CD4-positive, alpha-beta memory T cell (primary cell): ENCODE measurements at regions not wholly inside any gene's neighbourhood (a gene's known extent, or its start where the extent isn't known, plus 50 kb on each side); places are given as distances from the start of the nearest gene placed in this dataset.

Experiments used
- CTCF ChIA-PET: fragments of 350-600 bp; sonication (Branson Sonifier 250); formaldehyde crosslinking; loops from one replicate; lab custom pipeline; 2021; ENCODE audit warnings: inconsistent platforms; ENCODE audit not compliant: partially characterized antibody; lab: Charles Lee
- POLR2A ChIA-PET: fragments of 350-600 bp; sonication (Branson Sonifier 250); formaldehyde crosslinking; loops from one replicate; lab custom pipeline; 2021; ENCODE audit not compliant: partially characterized antibody; lab: Charles Lee
- DNase-seq, 5 donors: peaks; one replicate each; pipeline versions ENCODE4 v3.0.0 to v3.0.0-alpha.2; 2020 to 2022; ENCODE audit warnings: mixed read lengths in 1 of 5
- H3K27ac ChIP-seq: one replicate; pipeline ENCODE4 v1.7.0; 2013; ENCODE audit warnings: low read depth, low read length
- H3K27me3 ChIP-seq: 2 replicates; pipeline ENCODE4 v1.7.0; 2013; ENCODE audit warnings: mild to moderate bottlenecking, low read length, moderate library complexity; ENCODE audit not compliant: insufficient read depth
- H3K36me3 ChIP-seq: 2 replicates; pipeline ENCODE4 v1.7.0; 2013; ENCODE audit warnings: mild to moderate bottlenecking, low read length, moderate library complexity; ENCODE audit not compliant: insufficient read depth
- H3K4me1 ChIP-seq: 2 replicates; pipeline ENCODE4 v1.7.0; 2013; ENCODE audit warnings: mild to moderate bottlenecking, low read length, moderate library complexity; ENCODE audit not compliant: insufficient read depth
- H3K4me3 ChIP-seq, 2 donors: one replicate each; pipeline ENCODE4 v1.7.0; 2013; ENCODE audit warnings: low read length in 2 of 2, mild to moderate bottlenecking in 1 of 2
- H3K9me3 ChIP-seq, 2 donors: one replicate each; pipeline ENCODE4 v1.7.0; 2013; ENCODE audit warnings: low read length in 2 of 2, control low read depth in 1 of 2; ENCODE audit not compliant: control insufficient read depth in 1 of 2
- H3K27ac Mint-ChIP-seq, 7 donors: one replicate each; pipeline ENCODE4 v1.8.0; 2020 to 2021; ENCODE audit warnings: mixed read lengths in 7 of 7, mild to moderate bottlenecking in 6 of 7, inconsistent platforms in 3 of 7, moderate library complexity in 3 of 7
- H3K27me3 Mint-ChIP-seq, 2 donors: one replicate each; pipeline ENCODE4 v1.8.0; 2020 to 2021; ENCODE audit warnings: mixed read lengths in 2 of 2
- H3K36me3 Mint-ChIP-seq, 2 donors: one replicate each; pipeline ENCODE4 v1.8.0; 2020 to 2021; ENCODE audit warnings: mixed read lengths in 2 of 2, inconsistent platforms in 1 of 2, mild to moderate bottlenecking in 1 of 2
- H3K4me1 Mint-ChIP-seq, 4 donors: one replicate each; pipeline ENCODE4 v1.8.0; 2020 to 2021; ENCODE audit warnings: mixed read lengths in 4 of 4, mild to moderate bottlenecking in 1 of 4
- H3K4me3 Mint-ChIP-seq, 8 donors: one replicate each; pipeline ENCODE4 v1.8.0; 2020 to 2021; ENCODE audit warnings: mixed read lengths in 8 of 8, mild to moderate bottlenecking in 7 of 8, moderate library complexity in 6 of 8, inconsistent platforms in 3 of 8
- H3K9me3 Mint-ChIP-seq, 8 donors: one replicate each; pipeline ENCODE4 v1.8.0; 2020 to 2021; ENCODE audit warnings: mixed read lengths in 8 of 8, mild to moderate bottlenecking in 5 of 8, inconsistent platforms in 3 of 8, moderate library complexity in 1 of 8
- intact Hi-C: fragments of 100-400 bp; cut with micrococcal nuclease; formaldehyde crosslinking; loops from one replicate; pipeline ENCODE4 v1.15.1; 2023

DNA sequence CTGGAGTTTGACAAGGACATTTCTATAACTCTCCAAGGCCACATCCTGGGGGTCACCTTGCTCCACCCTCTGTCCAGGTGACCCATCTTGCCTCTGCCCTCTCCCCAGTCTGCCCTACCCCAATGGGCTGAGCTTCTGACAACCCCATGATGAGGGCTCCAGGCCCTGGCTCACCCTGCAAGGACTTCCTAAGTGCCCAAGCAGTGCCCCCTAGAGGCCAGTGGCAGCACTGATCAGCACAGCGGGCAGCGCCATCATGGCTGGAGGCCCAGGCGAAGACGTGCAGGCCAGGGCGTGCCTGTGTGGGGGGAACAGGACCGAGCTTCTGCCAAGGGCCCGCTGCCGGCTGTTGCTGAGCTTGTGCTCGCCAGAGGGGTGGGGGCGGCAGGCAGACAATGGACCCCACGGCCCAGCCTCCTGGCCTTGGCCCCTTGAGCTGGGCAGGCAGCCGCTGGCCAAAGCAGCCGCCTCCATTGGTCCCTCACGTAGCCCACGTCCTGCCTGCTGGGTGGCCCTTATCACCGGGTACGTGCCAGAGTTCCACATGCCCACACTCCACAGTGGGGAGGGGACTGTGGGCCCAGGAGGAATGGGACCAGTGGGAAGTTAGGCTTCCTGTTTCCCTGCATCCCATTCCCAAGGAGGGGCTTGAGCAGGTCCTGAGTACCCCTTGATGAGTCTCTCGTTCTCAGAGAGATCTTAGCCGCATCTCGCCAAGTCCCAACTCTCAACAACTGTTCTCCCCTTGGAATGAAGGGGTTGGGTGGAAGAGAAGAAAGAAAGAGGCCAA lies 64.3 kb downstream of the MRPL14 start:
- ChIA-PET POLR2A (no interaction called here), CTCF (interaction anchor here (1.0 to 2.9 kb wide), 4 partner anchors 11 to 294 kb away, joined by 3 to 16 read pairs (median 4); no protein-coding TSS in a partner anchor)
- intact Hi-C loops = no loop called here
- Histone ChIP-seq H3K27me3 (no peaks in the 10 kb centered on the region), H3K9me3 (no peaks in the 10 kb centered on the region), H3K36me3 (no peaks in the 10 kb centered on the region), H3K27ac (no peak overlapping the region), H3K4me3 (no peak overlapping the region), H3K4me1 (no peaks in the 10 kb centered on the region)
- Mint-ChIP-seq H3K4me3 (no peak overlapping the region), H3K9me3 (peaks cover 0 to 12% (median 6%) of the 10 kb centered on the region in 8 donors), H3K27ac (no peak overlapping the region), H3K27me3 (peaks cover 4 to 9% of the 10 kb centered on the region in 2 donors), H3K4me1 (peaks cover 0 to 4% (median 0%) of the 10 kb centered on the region in 4 donors), H3K36me3 (no peaks in the 10 kb centered on the region)
- no peak for DNase-seq

GRCh38 chr6:44062105-44062770 lies 65.0 kb downstream of the MRPL14 start:
- intact Hi-C loops = no loop called here
- Histone ChIP-seq H3K9me3 (no peaks in the 10 kb centered on the region), H3K27ac (no peak overlapping the region), H3K27me3 (no peaks in the 10 kb centered on the region), H3K4me1 (peaks cover 5% of the 10 kb centered on the region), H3K36me3 (no peaks in the 10 kb centered on the region), H3K4me3 (no peak overlapping the region)
- Mint-ChIP-seq H3K4me1 (peaks cover 0 to 4% (median 0%) of the 10 kb centered on the region in 4 donors), H3K27ac (no peak overlapping the region), H3K36me3 (no peaks in the 10 kb centered on the region), H3K27me3 (peaks cover 4 to 9% of the 10 kb centered on the region in 2 donors), H3K4me3 (no peak overlapping the region), H3K9me3 (peaks cover 0 to 12% (median 6%) of the 10 kb centered on the region in 8 donors)
- ChIA-PET POLR2A (no interaction called here), CTCF (interaction anchor here (1.3 to 2.9 kb wide), 3 partner anchors 12 to 293 kb away, joined by 4 to 16 read pairs (median 5); no protein-coding TSS in a partner anchor)
- no peak for DNase-seq

- peaks cover 4 to 9% of the 10 kb centered on the region in 2 donors for H3K27me3 Mint-ChIP-seq
- no peaks in the 10 kb centered on the region for H3K27me3 ChIP-seq
- no peak overlapping the region for H3K4me3 ChIP-seq
- peaks cover 0 to 4% (median 0%) of the 10 kb centered on the region in 4 donors for H3K4me1 Mint-ChIP-seq
- ChIA-PET POLR2A (no interaction called here), CTCF (interaction anchor here (1.3 to 1.6 kb wide), 2 partner anchors 13 to 292 kb away, joined by 4 to 5 read pairs; no protein-coding TSS in a partner anchor)
- no peak overlapping the region for H3K4me3 Mint-ChIP-seq
- no peaks in the 10 kb centered on the region for H3K36me3 Mint-ChIP-seq
- H3K9me3 Mint-ChIP-seq = peaks cover 0 to 12% (median 6%) of the 10 kb centered on the region in 8 donors
- H3K27ac ChIP-seq = no peak overlapping the region
- intact Hi-C loops = no loop called here
- DNase-seq = no peak
- no peaks in the 10 kb centered on the region for H3K9me3 ChIP-seq
- peaks cover 5% of the 10 kb centered on the region for H3K4me1 ChIP-seq
- H3K27ac Mint-ChIP-seq = no peak overlapping the region
- H3K36me3 ChIP-seq = no peaks in the 10 kb centered on the region
Measured at GRCh38 chr6:44061375-44062104, 65.7 kb downstream of the MRPL14 start.

GRCh38 chr6:44060612-44061374 lies 66.5 kb downstream of the MRPL14 start:
- ChIA-PET CTCF (interaction anchor here (1.3 kb wide), 1 partner anchor 14 kb away, joined by 4 read pairs; no protein-coding TSS in a partner anchor), POLR2A (no interaction called here)
- no peak overlapping the region for H3K4me3 Mint-ChIP-seq
- H3K4me1 Mint-ChIP-seq = peaks cover 0 to 4% (median 0%) of the 10 kb centered on the region in 4 donors
- DNase-seq = no peak
- peaks cover 0 to 12% (median 6%) of the 10 kb centered on the region in 8 donors for H3K9me3 Mint-ChIP-seq
- peaks cover 4 to 9% of the 10 kb centered on the region in 2 donors for H3K27me3 Mint-ChIP-seq
- no peaks in the 10 kb centered on the region for H3K9me3 ChIP-seq
- no peak overlapping the region for H3K4me3 ChIP-seq
- H3K4me1 ChIP-seq = peaks cover 5% of the 10 kb centered on the region
- no peaks in the 10 kb centered on the region for H3K27me3 ChIP-seq
- H3K27ac ChIP-seq = no peak overlapping the region
- intact Hi-C loops = no loop called here
- no peaks in the 10 kb centered on the region for H3K36me3 ChIP-seq
- no peaks in the 10 kb centered on the region for H3K36me3 Mint-ChIP-seq
- no peak overlapping the region for H3K27ac Mint-ChIP-seq

DNA sequence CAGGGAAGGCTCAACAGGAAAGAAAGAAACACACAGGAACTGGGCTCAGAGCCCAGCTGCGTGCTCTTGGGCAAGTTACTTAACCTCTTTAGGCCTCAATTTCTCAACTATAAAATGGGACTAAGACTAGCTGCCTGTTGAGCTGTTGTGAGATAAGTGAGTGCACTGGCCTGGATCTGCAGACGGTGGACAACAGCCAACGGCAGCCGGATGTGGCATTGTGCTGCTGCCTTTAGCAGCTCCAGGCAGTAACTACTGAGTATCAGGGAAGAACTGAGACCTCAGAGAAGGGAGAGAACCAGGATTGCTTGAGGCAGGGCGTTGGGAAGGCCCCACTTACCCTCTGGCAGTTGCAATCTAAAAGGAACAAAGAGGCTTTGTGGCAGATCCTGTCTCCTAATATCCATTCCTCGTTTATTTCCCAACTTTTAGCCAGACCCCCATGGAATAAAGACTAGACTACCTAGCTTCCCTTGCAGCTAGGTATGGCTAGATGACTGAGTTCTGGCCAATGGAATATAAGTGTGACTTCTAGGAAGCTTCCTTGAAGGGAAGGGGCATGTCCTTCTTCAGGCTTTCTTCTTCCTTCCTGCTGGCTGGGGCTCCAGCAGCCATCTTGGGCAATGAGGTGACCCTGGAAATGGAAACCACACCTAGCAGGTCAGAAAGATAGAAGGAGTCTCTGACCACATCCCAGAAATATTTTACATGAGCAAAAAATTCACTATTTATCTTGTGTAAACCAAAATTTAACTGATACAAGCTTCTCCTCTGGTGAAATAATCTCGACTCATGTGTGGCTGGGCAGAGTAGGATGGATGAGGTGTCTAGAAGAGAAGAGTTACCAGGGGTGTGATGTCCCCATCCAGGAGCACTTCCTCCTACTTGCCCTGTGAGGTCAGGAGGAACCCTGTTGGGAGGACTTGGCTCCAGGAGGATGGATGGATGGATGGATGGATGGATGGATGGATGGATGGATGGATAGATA lies 67.6 kb downstream of the MRPL14 start:
- Histone ChIP-seq H3K4me3 (no peak overlapping the region), H3K27ac (no peak overlapping the region), H3K36me3 (no peaks in the 10 kb centered on the region), H3K4me1 (peaks cover 5% of the 10 kb centered on the region), H3K9me3 (no peaks in the 10 kb centered on the region), H3K27me3 (no peaks in the 10 kb centered on the region)
- DNase-seq = no peak
- Mint-ChIP-seq H3K27me3 (peaks cover 4 to 7% of the 10 kb centered on the region in 2 donors), H3K27ac (no peak overlapping the region), H3K4me1 (peaks cover 0 to 4% (median 0%) of the 10 kb centered on the region in 4 donors), H3K9me3 (peaks cover 0 to 12% (median 6%) of the 10 kb centered on the region in 8 donors), H3K36me3 (no peaks in the 10 kb centered on the region), H3K4me3 (no peak overlapping the region)
- intact Hi-C loops = no loop called here
- ChIA-PET CTCF (no interaction called here), POLR2A (no interaction called here)
